HEK293 (cell line): ENCODE measurements at regions not wholly inside any gene's neighbourhood (a gene's known extent, or its start where the extent isn't known, plus 50 kb on each side); places are given as distances from the start of the nearest gene placed in this dataset.

Experiments
- CTCF ChIA-PET: fragments of 350-600 bp; formaldehyde crosslinking; extraction: SDS; loops from one replicate; lab custom pipeline; 2021; ENCODE audit warnings: antibody characterized with exemption; lab: Yijun Ruan, JAX
- POLR2A ChIA-PET: fragments of 300-600 bp; formaldehyde crosslinking; extraction: SDS; loops from one replicate; lab custom pipeline; 2020; ENCODE audit warnings: antibody characterized with exemption, inconsistent platforms; lab: Yijun Ruan, JAX
- H3K27ac ChIP-seq: fragments of 200-500 bp; sonication (Bioruptor generic); 2 replicates; pipeline ENCODE4 v1.5.1; 2014; ENCODE audit warnings: low read depth, low read length, control low read depth, inconsistent platforms; ENCODE audit errors: extremely low read depth
- H3K36me3 ChIP-seq, 2 experiments: fragments of 200-500 bp in 1 of 2; sonication (Bioruptor generic) in 1 of 2; 1 replicate in 1 of 2; 2 replicates in 1 of 2; pipeline ENCODE4 v1.5.1; 2014 to 2017; ENCODE audit warnings: inconsistent platforms in 2 of 2, low read length in 2 of 2; ENCODE audit not compliant: control insufficient read depth in 2 of 2, insufficient read depth in 1 of 2
- H3K4me1 ChIP-seq: fragments of 200-500 bp; sonication (Bioruptor generic); 2 replicates; pipeline ENCODE4 v1.5.1; 2014; ENCODE audit warnings: mild to moderate bottlenecking, low read length, inconsistent platforms; ENCODE audit not compliant: control insufficient read depth, insufficient read depth
- H3K4me3 ChIP-seq: 2 replicates; pipeline ENCODE4 v1.5.1; 2011; ENCODE audit warnings: low read depth, mild to moderate bottlenecking, control low read depth, low read length, moderate library complexity
- H3K9me3 ChIP-seq: fragments of 200-500 bp; sonication (Bioruptor generic); 2 replicates; pipeline ENCODE4 v1.5.1; 2014; ENCODE audit warnings: low read depth, low read length, inconsistent platforms; ENCODE audit not compliant: control insufficient read depth, insufficient read depth
- BCL11B ChIP-seq: fragments of 450-650 bp; formaldehyde crosslinking; IDR thresholded peaks from 2 replicates; pipeline ENCODE4 v1.5.1; 2016; ENCODE audit warnings: low read depth, missing biosample characterization, missing genetic modification characterization
- FEZF1 ChIP-seq: fragments of 450-650 bp; formaldehyde crosslinking; IDR thresholded peaks from 2 replicates; pipeline ENCODE4 v1.5.1; 2016; ENCODE audit warnings: missing biosample characterization, missing genetic modification characterization
- KLF16 ChIP-seq: fragments of 450-650 bp; formaldehyde crosslinking; IDR thresholded peaks from 2 replicates; pipeline ENCODE4 v1.5.1; 2017; ENCODE audit warnings: missing biosample characterization, missing genetic modification characterization
- MYNN ChIP-seq: fragments of 450-650 bp; formaldehyde crosslinking; IDR thresholded peaks from 2 replicates; pipeline ENCODE4 v1.5.1; 2016; ENCODE audit warnings: missing biosample characterization, missing genetic modification characterization, borderline replicate concordance
- OSR2 ChIP-seq: fragments of 450-650 bp; formaldehyde crosslinking; IDR thresholded peaks from 2 replicates; pipeline ENCODE4 v1.5.1; 2016; ENCODE audit warnings: missing biosample characterization, missing genetic modification characterization
- SP7 ChIP-seq: fragments of 450-650 bp; formaldehyde crosslinking; IDR thresholded peaks from 2 replicates; pipeline ENCODE4 v1.5.1; 2016; ENCODE audit warnings: missing biosample characterization, missing genetic modification characterization
- ZBTB21 ChIP-seq: fragments of 450-650 bp; formaldehyde crosslinking; IDR thresholded peaks from 2 replicates; pipeline ENCODE4 v1.5.1; 2017; ENCODE audit warnings: missing biosample characterization, missing genetic modification characterization
- ZEB2 ChIP-seq: fragments of 450-650 bp; formaldehyde crosslinking; IDR thresholded peaks from 2 replicates; pipeline ENCODE4 v1.5.1; 2016; ENCODE audit warnings: missing biosample characterization, missing genetic modification characterization
- ZFHX2 ChIP-seq: fragments of 450-650 bp; formaldehyde crosslinking; conservative IDR thresholded peaks from 2 replicates; pipeline ENCODE4 v1.5.1; 2016; ENCODE audit warnings: missing biosample characterization, missing genetic modification characterization
- ZNF169 ChIP-seq: fragments of 450-650 bp; formaldehyde crosslinking; IDR thresholded peaks from 2 replicates; pipeline ENCODE4 v1.5.1; 2016; ENCODE audit warnings: missing biosample characterization, missing genetic modification characterization
- ZNF274 ChIP-seq, 2 experiments: fragments of 200-500 bp in 1 of 2; fragments of 450-650 bp in 1 of 2; sonication (Bioruptor generic) in 1 of 2; formaldehyde crosslinking in 1 of 2; IDR thresholded peaks; 2 replicates each; pipeline versions ENCODE4 v1.5.1 to v1.6.1; 2014 to 2016; ENCODE audit warnings: borderline replicate concordance in 1 of 2, inconsistent platforms in 1 of 2, low read length in 1 of 2, missing biosample characterization in 1 of 2, missing genetic modification characterization in 1 of 2
- ZNF302 ChIP-seq: fragments of 450-650 bp; formaldehyde crosslinking; IDR thresholded peaks from 2 replicates; pipeline ENCODE4 v1.5.1; 2016; ENCODE audit warnings: missing biosample characterization, missing genetic modification characterization, low read depth
- ZNF366 ChIP-seq: fragments of 450-650 bp; formaldehyde crosslinking; conservative IDR thresholded peaks from 2 replicates; pipeline ENCODE4 v1.5.1; 2016; ENCODE audit warnings: missing biosample characterization, missing genetic modification characterization
- ZNF404 ChIP-seq: fragments of 450-650 bp; formaldehyde crosslinking; IDR thresholded peaks from 2 replicates; pipeline ENCODE4 v1.5.1; 2017; ENCODE audit warnings: missing biosample characterization, missing genetic modification characterization
- ZNF501 ChIP-seq: fragments of 450-650 bp; formaldehyde crosslinking; IDR thresholded peaks from 2 replicates; pipeline ENCODE4 v1.5.1; 2016; ENCODE audit warnings: missing biosample characterization, missing genetic modification characterization
- ZNF560 ChIP-seq: fragments of 450-650 bp; formaldehyde crosslinking; IDR thresholded peaks from 2 replicates; pipeline ENCODE4 v1.5.1; 2017; ENCODE audit warnings: missing biosample characterization, missing genetic modification characterization, borderline replicate concordance
- ZNF596 ChIP-seq: fragments of 450-650 bp; IDR thresholded peaks from 2 replicates; pipeline ENCODE4 v1.5.0; 2018; ENCODE audit warnings: missing biosample characterization, mild to moderate bottlenecking, missing genetic modification characterization, moderate library complexity
- ZNF624 ChIP-seq: fragments of 450-650 bp; formaldehyde crosslinking; IDR thresholded peaks from 2 replicates; pipeline ENCODE4 v1.5.1; 2017; ENCODE audit warnings: missing biosample characterization, missing genetic modification characterization
- ZNF629 ChIP-seq: fragments of 450-650 bp; formaldehyde crosslinking; IDR thresholded peaks from 2 replicates; pipeline ENCODE4 v1.5.1; 2017; ENCODE audit warnings: missing biosample characterization, missing genetic modification characterization
- ZNF664 ChIP-seq: fragments of 450-650 bp; formaldehyde crosslinking; IDR thresholded peaks from 2 replicates; pipeline ENCODE4 v1.5.1; 2016; ENCODE audit warnings: missing biosample characterization, missing genetic modification characterization
- ZNF677 ChIP-seq: fragments of 450-650 bp; IDR thresholded peaks from 2 replicates; pipeline ENCODE4 v1.5.0; 2018; ENCODE audit warnings: missing biosample characterization, mild to moderate bottlenecking, missing genetic modification characterization, moderate library complexity
- ZNF768 ChIP-seq: fragments of 450-650 bp; formaldehyde crosslinking; IDR thresholded peaks from 2 replicates; pipeline ENCODE4 v1.5.1; 2018; ENCODE audit warnings: missing biosample characterization, mild to moderate bottlenecking, missing genetic modification characterization
- TF ChIP-seq, protein P1 (sequence below): fragments of 450-650 bp; formaldehyde crosslinking; IDR thresholded peaks from 2 replicates; pipeline ENCODE4 v1.5.1; 2016; ENCODE audit warnings: missing biosample characterization, missing genetic modification characterization
- TF ChIP-seq, protein P2 (sequence below): fragments of 450-650 bp; formaldehyde crosslinking; IDR thresholded peaks from 2 replicates; pipeline ENCODE4 v1.5.1; 2016; ENCODE audit warnings: missing biosample characterization, missing genetic modification characterization
- TF ChIP-seq, protein P3 (sequence below): fragments of 450-650 bp; formaldehyde crosslinking; IDR thresholded peaks from 2 replicates; pipeline ENCODE4 v1.5.1; 2016; ENCODE audit warnings: missing biosample characterization, missing genetic modification characterization
- TF ChIP-seq, protein P4 (sequence below): fragments of 450-650 bp; formaldehyde crosslinking; IDR thresholded peaks from 2 replicates; pipeline ENCODE4 v1.5.1; 2017; ENCODE audit warnings: missing biosample characterization, missing genetic modification characterization
- TF ChIP-seq, protein P5 (sequence below): fragments of 450-650 bp; formaldehyde crosslinking; IDR thresholded peaks from 2 replicates; pipeline ENCODE4 v1.5.1; 2016; ENCODE audit warnings: missing biosample characterization, missing genetic modification characterization

DNA sequence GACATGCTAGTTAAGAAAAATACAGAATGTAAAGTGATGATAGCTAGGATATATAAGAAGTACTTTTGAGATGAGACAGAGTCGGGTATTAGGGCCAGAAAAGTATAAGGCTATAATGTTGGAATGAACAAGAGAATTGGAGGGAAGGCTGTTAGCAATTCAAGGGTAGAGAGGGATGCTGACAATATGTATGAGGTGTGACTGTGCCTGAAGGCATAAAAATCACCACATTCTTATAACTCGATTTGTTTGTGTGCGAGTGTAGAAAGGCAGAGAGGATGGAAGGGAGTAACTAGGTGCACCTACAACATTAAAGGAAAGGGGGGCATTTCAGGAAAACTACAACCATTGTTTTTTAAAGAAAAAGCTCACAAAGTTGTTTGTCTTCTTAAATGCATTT, 86.0 kb downstream of the FAT4 start:
- Histone ChIP-seq H3K36me3 (no peaks in the 10 kb centered on the region), H3K9me3 (no peaks in the 10 kb centered on the region), H3K4me1 (peaks cover 3% of the 10 kb centered on the region; the same call in 1 of the 2 replicates), H3K27ac (no peak overlapping the region), H3K4me3 (no peak overlapping the region)
- TF ChIP-seq ZNF404 (tag by site-specific recombination), result no peak
- TF ChIP-seq ZNF664 (tag by site-specific recombination), result no peak
- no peak for TF ChIP-seq ZNF501 (tag by site-specific recombination)
- TF ChIP-seq ZNF302, result no peak
- no peak for TF ChIP-seq ZFHX2 (tag by site-specific recombination)
- no peak for TF ChIP-seq ZNF624 (tag by site-specific recombination)
- TF ChIP-seq, protein P1, sequence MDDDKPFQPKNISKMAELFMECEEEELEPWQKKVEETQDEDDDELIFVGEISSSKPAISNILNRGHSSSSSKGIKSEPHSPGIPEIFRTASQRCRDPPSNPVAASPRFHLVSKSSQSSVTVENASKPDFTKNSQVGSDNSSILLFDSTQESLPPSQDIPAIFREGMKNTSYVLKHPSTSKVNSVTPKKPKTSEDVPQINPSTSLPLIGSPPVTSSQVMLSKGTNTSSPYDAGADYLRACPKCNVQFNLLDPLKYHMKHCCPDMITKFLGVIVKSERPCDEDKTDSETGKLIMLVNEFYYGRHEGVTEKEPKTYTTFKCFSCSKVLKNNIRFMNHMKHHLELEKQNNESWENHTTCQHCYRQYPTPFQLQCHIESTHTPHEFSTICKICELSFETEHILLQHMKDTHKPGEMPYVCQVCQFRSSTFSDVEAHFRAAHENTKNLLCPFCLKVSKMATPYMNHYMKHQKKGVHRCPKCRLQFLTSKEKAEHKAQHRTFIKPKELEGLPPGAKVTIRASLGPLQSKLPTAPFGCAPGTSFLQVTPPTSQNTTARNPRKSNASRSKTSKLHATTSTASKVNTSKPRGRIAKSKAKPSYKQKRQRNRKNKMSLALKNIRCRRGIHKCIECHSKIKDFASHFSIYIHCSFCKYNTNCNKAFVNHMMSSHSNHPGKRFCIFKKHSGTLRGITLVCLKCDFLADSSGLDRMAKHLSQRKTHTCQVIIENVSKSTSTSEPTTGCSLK (tag by site-specific recombination), result no peak
- TF ChIP-seq FEZF1 (tag by site-specific recombination), result no peak
- no peak for TF ChIP-seq MYNN
- no peak for TF ChIP-seq SP7 (tag by site-specific recombination)
- TF ChIP-seq, protein P2, sequence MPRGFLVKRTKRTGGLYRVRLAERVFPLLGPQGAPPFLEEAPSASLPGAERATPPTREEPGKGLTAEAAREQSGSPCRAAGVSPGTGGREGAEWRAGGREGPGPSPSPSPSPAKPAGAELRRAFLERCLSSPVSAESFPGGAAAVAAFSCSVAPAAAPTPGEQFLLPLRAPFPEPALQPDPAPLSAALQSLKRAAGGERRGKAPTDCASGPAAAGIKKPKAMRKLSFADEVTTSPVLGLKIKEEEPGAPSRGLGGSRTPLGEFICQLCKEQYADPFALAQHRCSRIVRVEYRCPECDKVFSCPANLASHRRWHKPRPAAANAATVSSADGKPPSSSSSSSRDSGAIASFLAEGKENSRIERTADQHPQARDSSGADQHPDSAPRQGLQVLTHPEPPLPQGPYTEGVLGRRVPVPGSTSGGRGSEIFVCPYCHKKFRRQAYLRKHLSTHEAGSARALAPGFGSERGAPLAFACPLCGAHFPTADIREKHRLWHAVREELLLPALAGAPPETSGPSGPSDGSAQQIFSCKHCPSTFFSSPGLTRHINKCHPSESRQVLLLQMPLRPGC (tag by site-specific recombination), result no peak
- ChIA-PET CTCF (no interaction called here), POLR2A (no interaction called here)

DNA sequence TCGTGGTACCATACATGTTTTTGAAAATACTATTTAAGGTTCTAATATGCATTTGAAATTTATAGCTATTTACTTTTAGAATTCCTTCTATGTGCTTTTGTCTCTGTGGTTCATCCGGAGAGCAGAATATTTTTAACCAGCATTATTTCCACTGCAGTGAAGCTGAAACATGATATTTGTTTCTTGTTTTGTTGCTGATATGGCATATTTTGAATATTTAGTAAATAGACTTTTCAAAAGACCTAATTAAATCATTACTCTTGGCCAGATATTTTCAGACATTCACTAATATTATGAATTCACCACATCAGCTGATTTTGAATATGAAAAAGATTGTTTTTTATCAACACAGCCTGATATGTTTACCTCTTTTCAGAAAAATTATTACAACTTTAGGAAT, 87.0 kb downstream of the FAT4 start:
- Histone ChIP-seq H3K4me3 (no peak overlapping the region), H3K36me3 (no peaks in the 10 kb centered on the region), H3K27ac (no peak overlapping the region), H3K4me1 (peaks cover 3% of the 10 kb centered on the region; the same call in 1 of the 2 replicates), H3K9me3 (no peaks in the 10 kb centered on the region)
- ChIA-PET POLR2A (no interaction called here), CTCF (no interaction called here)
- TF ChIP-seq ZEB2 (no peak), BCL11B (tag by site-specific recombination) (no peak), ZNF274 (IDR thresholded peaks at IDR 0.05; ENCODE audit: low read length) (no peak), ZNF274 (tag by site-specific recombination; IDR thresholded peaks at IDR 0.05; ENCODE audit: borderline replicate concordance) (no peak), ZNF596 (tag by site-specific recombination) (no peak), ZNF169 (no peak), ZNF629 (tag by site-specific recombination) (no peak), ZNF404 (tag by site-specific recombination) (no peak), ZNF768 (tag by site-specific recombination) (no peak), OSR2 (tag by site-specific recombination) (no peak), KLF16 (tag by site-specific recombination) (no peak), ZNF560 (tag by site-specific recombination) (no peak), ZNF677 (tag by site-specific recombination) (no peak), ZNF366 (tag by site-specific recombination) (no peak), ZBTB21 (tag by site-specific recombination) (no peak), MYNN (no peak)
- TF ChIP-seq, protein P3, sequence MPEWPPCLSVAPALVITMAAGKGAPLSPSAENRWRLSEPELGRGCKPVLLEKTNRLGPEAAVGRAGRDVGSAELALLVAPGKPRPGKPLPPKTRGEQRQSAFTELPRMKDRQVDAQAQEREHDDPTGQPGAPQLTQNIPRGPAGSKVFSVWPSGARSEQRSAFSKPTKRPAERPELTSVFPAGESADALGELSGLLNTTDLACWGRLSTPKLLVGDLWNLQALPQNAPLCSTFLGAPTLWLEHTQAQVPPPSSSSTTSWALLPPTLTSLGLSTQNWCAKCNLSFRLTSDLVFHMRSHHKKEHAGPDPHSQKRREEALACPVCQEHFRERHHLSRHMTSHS (tag by site-specific recombination), result no peak
- TF ChIP-seq, protein P4, sequence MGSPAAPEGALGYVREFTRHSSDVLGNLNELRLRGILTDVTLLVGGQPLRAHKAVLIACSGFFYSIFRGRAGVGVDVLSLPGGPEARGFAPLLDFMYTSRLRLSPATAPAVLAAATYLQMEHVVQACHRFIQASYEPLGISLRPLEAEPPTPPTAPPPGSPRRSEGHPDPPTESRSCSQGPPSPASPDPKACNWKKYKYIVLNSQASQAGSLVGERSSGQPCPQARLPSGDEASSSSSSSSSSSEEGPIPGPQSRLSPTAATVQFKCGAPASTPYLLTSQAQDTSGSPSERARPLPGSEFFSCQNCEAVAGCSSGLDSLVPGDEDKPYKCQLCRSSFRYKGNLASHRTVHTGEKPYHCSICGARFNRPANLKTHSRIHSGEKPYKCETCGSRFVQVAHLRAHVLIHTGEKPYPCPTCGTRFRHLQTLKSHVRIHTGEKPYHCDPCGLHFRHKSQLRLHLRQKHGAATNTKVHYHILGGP (tag by site-specific recombination), result no peak
- TF ChIP-seq, protein P1 (tag by site-specific recombination), result no peak
- TF ChIP-seq, protein P5, sequence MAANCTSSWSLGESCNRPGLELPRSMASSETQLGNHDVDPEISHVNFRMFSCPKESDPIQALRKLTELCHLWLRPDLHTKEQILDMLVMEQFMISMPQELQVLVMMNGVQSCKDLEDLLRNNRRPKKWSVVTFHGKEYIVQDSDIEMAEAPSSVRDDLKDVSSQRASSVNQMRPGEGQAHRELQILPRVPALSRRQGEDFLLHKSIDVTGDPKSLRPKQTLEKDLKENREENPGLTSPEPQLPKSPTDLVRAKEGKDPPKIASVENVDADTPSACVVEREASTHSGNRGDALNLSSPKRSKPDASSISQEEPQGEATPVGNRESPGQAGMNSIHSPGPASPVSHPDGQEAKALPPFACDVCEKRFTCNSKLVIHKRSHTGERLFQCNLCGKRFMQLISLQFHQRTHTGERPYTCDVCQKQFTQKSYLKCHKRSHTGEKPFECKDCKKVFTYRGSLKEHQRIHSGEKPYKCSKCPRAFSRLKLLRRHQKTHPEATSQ, result no peak
